ENCODE measurements at regions not wholly inside any gene's neighbourhood (a gene's known extent, or its start where the extent isn't known, plus 50 kb on each side); places are given as distances from the start of the nearest gene placed in this dataset.

DNA sequence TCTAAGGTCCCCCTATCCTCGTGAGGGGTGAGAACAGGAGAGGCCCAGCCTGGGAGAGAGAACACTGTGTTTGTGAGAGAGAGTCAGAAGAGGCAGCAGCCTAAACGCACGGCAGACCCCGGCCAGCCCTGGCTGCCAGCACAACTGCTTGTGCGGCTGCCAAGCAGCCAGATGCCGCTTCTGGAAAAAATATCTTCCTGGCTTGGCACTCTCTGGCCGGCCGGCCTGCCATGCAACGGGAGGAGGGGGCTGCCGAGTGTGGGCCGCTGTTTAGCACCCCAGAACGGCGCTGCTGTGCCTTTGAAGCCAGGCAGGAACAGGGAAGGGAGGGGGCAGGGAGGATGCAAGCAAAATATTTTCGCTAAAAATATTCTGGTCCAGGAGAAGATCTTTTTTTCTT, 105.0 kb downstream of the FGF18 start:
- Histone ChIP-seq H3K36me3 (replicated peaks in 1 of 2; ENCODE audit: control insufficient read depth in 1 of 2, insufficient read depth in 2 of 2, low read length in 2 of 2) (no peaks in the 10 kb centered on the region), H3K27me3 (ENCODE audit: control insufficient read depth in 1 of 2, insufficient read depth in 2 of 2, low read length in 2 of 2) (peaks cover 4 to 19% of the 10 kb centered on the region in 2 experiments; a peak in 4 of 5 replicates), H3K79me2 (ENCODE audit: insufficient read depth, low read length) (no peaks in the 10 kb centered on the region), H3K4me1 (ENCODE audit: insufficient read depth, low read length) (no peaks in the 10 kb centered on the region), H3K27ac (ENCODE audit: extremely low read length, insufficient read depth, low read length) (no peak overlapping the region), H3K9ac (ENCODE audit: insufficient read depth, low read depth, low read length) (no peak overlapping the region), H3K4me3 (replicated peaks in 1 of 3; ENCODE audit: insufficient read depth in 1 of 3, low read depth in 2 of 3, low read length in 3 of 3) (no peak overlapping the region), H4K20me1 (ENCODE audit: insufficient read depth, low read length) (no peaks in the 10 kb centered on the region), H3K4me2 (ENCODE audit: low read depth, low read length) (no peak overlapping the region), H3K9me3 (ENCODE audit: low read length) (no peaks in the 10 kb centered on the region), H2AFZ (ENCODE audit: low read length) (no peak overlapping the region)
- in situ Hi-C loops (cut with HindIII; ENCODE audit: extremely low pct_ligation_motif_present, low pct_unique_long_range_greater_than_20kb) = no loop called here
- TF ChIP-seq ATM (IDR thresholded peaks at IDR 0.05; ENCODE audit: borderline replicate concordance) (no peak), MAFF (IDR thresholded peaks at IDR 0.05; ENCODE audit: low read depth, low read length) (no peak), NCOA2 (CRISPR knock-in tag; IDR thresholded peaks at IDR 0.05) (no peak), ZNF577 (CRISPR knock-in tag; IDR thresholded peaks at IDR 0.05; ENCODE audit: borderline replicate concordance, low read depth) (no peak), DZIP1 (CRISPR knock-in tag; IDR thresholded peaks at IDR 0.05) (no peak), ZNF614 (CRISPR knock-in tag; IDR thresholded peaks at IDR 0.05; ENCODE audit: borderline replicate concordance) (no peak), ZNF724P (CRISPR knock-in tag; IDR thresholded peaks at IDR 0.05; ENCODE audit: borderline replicate concordance) (no peak), ZNF562 (CRISPR knock-in tag; IDR thresholded peaks at IDR 0.05; ENCODE audit: borderline replicate concordance) (no peak), ISX (CRISPR knock-in tag; conservative IDR thresholded peaks at IDR 0.05) (no peak), ZBTB14 (CRISPR knock-in tag; IDR thresholded peaks at IDR 0.05) (no peak), ZNF615 (CRISPR knock-in tag; IDR thresholded peaks at IDR 0.05; ENCODE audit: borderline replicate concordance) (no peak), ZNF619 (CRISPR knock-in tag; IDR thresholded peaks at IDR 0.05) (no peak), MAFK (conservative IDR thresholded peaks at IDR 0.05 in 1 of 2, IDR thresholded peaks at IDR 0.05 in 1 of 2; ENCODE audit: low read length in 2 of 2) (no peak), REL (CRISPR knock-in tag; conservative IDR thresholded peaks at IDR 0.05) (no peak), ZBTB39 (CRISPR knock-in tag; IDR thresholded peaks at IDR 0.05) (no peak)
- TF ChIP-seq, protein P1, sequence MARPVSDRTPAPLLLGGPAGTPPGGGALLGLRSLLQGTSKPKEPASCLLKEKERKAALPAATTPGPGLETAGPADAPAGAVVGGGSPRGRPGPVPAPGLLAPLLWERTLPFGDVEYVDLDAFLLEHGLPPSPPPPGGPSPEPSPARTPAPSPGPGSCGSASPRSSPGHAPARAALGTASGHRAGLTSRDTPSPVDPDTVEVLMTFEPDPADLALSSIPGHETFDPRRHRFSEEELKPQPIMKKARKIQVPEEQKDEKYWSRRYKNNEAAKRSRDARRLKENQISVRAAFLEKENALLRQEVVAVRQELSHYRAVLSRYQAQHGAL (CRISPR knock-in tag; IDR thresholded peaks at IDR 0.05; ENCODE audit: not compliant biosample characterization) = no peak
- TF ChIP-seq, protein P2, sequence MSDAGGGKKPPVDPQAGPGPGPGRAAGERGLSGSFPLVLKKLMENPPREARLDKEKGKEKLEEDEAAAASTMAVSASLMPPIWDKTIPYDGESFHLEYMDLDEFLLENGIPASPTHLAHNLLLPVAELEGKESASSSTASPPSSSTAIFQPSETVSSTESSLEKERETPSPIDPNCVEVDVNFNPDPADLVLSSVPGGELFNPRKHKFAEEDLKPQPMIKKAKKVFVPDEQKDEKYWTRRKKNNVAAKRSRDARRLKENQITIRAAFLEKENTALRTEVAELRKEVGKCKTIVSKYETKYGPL (CRISPR knock-in tag; IDR thresholded peaks at IDR 0.05) = no peak
- intact Hi-C loops (cut with micrococcal nuclease; ENCODE audit: unreplicated experiment) = no loop called here
- no peak for ATAC-seq
- ChIA-PET CTCF (ENCODE audit: low intra/inter-chr PET ratio, low total read pairs) (no interaction called here), POLR2A (no interaction called here)
- DNase-seq (ENCODE audit: low spot score) = no peak
- BruUV-seq (replicated peaks) = no TSS peak
- FAIRE-seq = no peak
- WGBS (ENCODE audit: low lambda C conversion rate) = 34% methylated on average over 10 of the region's 14 CpGs

All from HepG2 (cell line).